CD14-positive monocyte (primary cell): ENCODE measurements at regions not wholly inside any gene's neighbourhood (a gene's known extent, or its start where the extent isn't known, plus 50 kb on each side); places are given as distances from the start of the nearest gene placed in this dataset.
"Not testable (repeated sequence)": the region's sequence is repeated elsewhere in the genome, so short reads cannot be mapped to it uniquely, and the experiment has no call there.

Source experiments
- DNase-seq, 3 donors: peaks; one replicate each; pipeline ENCODE4 v3.0.0-alpha.2; 2011 to 2022
- H2AFZ ChIP-seq: 2 replicates; pipeline ENCODE4 v1.6.0; 2012; ENCODE audit warnings: mild to moderate bottlenecking, low read depth, low read length, inconsistent platforms; ENCODE audit not compliant: insufficient read depth, poor library complexity, severe bottlenecking
- H3K27ac ChIP-seq, 2 donors: 1 replicate in 1 of 2; 2 replicates in 1 of 2; pipeline ENCODE4 v1.5.1; 2012 to 2013; ENCODE audit warnings: low read length in 2 of 2, control low read depth in 1 of 2, inconsistent platforms in 1 of 2, low read depth in 1 of 2, mild to moderate bottlenecking in 1 of 2
- H3K27me3 ChIP-seq, 2 donors: one replicate each; pipeline versions ENCODE4 v1.6.0 to v1.6.1; 2011 to 2013; ENCODE audit warnings: low read length in 2 of 2; ENCODE audit not compliant: control insufficient read depth in 2 of 2, insufficient read depth in 2 of 2
- H3K36me3 ChIP-seq, 2 donors: replicated peaks in 1 of 2; 1 replicate in 1 of 2; 2 replicates in 1 of 2; pipeline versions ENCODE4 v1.5.1 to v1.6.1; 2012 to 2013; ENCODE audit warnings: low read length in 2 of 2, control low read depth in 1 of 2, inconsistent platforms in 1 of 2, mild to moderate bottlenecking in 1 of 2; ENCODE audit not compliant: insufficient read depth in 2 of 2, control insufficient read depth in 1 of 2
- H3K4me1 ChIP-seq, 2 donors: 1 replicate in 1 of 2; 2 replicates in 1 of 2; pipeline versions ENCODE4 v1.5.1 to v1.6.1; 2012 to 2013; ENCODE audit warnings: low read length in 2 of 2, control low read depth in 1 of 2, inconsistent platforms in 1 of 2, mild to moderate bottlenecking in 1 of 2, moderate library complexity in 1 of 2; ENCODE audit not compliant: insufficient read depth in 2 of 2, control insufficient read depth in 1 of 2
- H3K4me2 ChIP-seq: replicated peaks from 2 replicates; pipeline ENCODE3; 2012; ENCODE audit warnings: low read length, moderate library complexity, mild to moderate bottlenecking; ENCODE audit not compliant: poor library complexity, severe bottlenecking; ENCODE audit errors: extremely low read depth
- H3K4me3 ChIP-seq, 3 experiments: fragments of 200-600 bp in 1 of 3; sonication (generic) in 1 of 3; replicated peaks in 1 of 3; 1 replicate in 2 of 3; 2 replicates in 1 of 3; pipeline ENCODE4 v1.5.1; 2011 to 2013; ENCODE audit warnings: low read length in 3 of 3, mild to moderate bottlenecking in 3 of 3, control low read depth in 2 of 3, low read depth in 2 of 3, inconsistent platforms in 1 of 3, moderate library complexity in 1 of 3
- H3K79me2 ChIP-seq: 2 replicates; pipeline ENCODE4 v1.6.0; 2012; ENCODE audit warnings: mild to moderate bottlenecking, control low read depth, inconsistent platforms, low read length, moderate library complexity; ENCODE audit not compliant: insufficient read depth
- H3K9ac ChIP-seq: 2 replicates; pipeline ENCODE4 v1.6.0; 2017; ENCODE audit warnings: low read length, mild to moderate bottlenecking; ENCODE audit not compliant: insufficient read depth, poor library complexity, severe bottlenecking
- H3K9me3 ChIP-seq, 2 donors: replicated peaks in 1 of 2; 1 replicate in 1 of 2; 2 replicates in 1 of 2; pipeline versions ENCODE4 v1.5.1 to v1.6.1; 2012 to 2013; ENCODE audit warnings: low read length in 2 of 2, control low read depth in 1 of 2; ENCODE audit not compliant: control insufficient read depth in 1 of 2, insufficient read depth in 1 of 2
- H4K20me1 ChIP-seq: 2 replicates; pipeline ENCODE4 v1.6.0; 2012; ENCODE audit warnings: mild to moderate bottlenecking, low read length, control low read depth, moderate library complexity; ENCODE audit not compliant: insufficient read depth
- H3K27ac Mint-ChIP-seq, 7 donors: one replicate each; pipeline ENCODE4 v1.8.0; 2020; ENCODE audit warnings: mild to moderate bottlenecking in 7 of 7, mixed read lengths in 7 of 7, moderate library complexity in 6 of 7, inconsistent platforms in 2 of 7
- H3K27me3 Mint-ChIP-seq, 3 donors: one replicate each; pipeline ENCODE4 v1.8.0; 2021 to 2022; ENCODE audit warnings: low read depth in 3 of 3, mild to moderate bottlenecking in 3 of 3, mixed read lengths in 3 of 3, moderate library complexity in 3 of 3, inconsistent platforms in 1 of 3
- H3K36me3 Mint-ChIP-seq, 2 donors: one replicate each; pipeline ENCODE4 v1.8.0; 2020; ENCODE audit warnings: mixed read lengths in 2 of 2, inconsistent platforms in 1 of 2, mild to moderate bottlenecking in 1 of 2
- H3K4me1 Mint-ChIP-seq: one replicate; pipeline ENCODE4 v1.8.0; 2020; ENCODE audit warnings: mild to moderate bottlenecking, mixed read lengths
- H3K4me3 Mint-ChIP-seq, 2 donors: one replicate each; pipeline ENCODE4 v1.8.0; 2020; ENCODE audit warnings: mild to moderate bottlenecking in 2 of 2, mixed read lengths in 2 of 2, moderate library complexity in 1 of 2
- H3K9me3 Mint-ChIP-seq, 7 donors: one replicate each; pipeline ENCODE4 v1.8.0; 2020 to 2022; ENCODE audit warnings: mixed read lengths in 7 of 7, mild to moderate bottlenecking in 6 of 7, moderate library complexity in 6 of 7, inconsistent platforms in 2 of 7
- CTCF ChIP-seq: fragments of 200-600 bp; IDR thresholded peaks from one replicate; pipeline ENCODE4 v1.8.0; 2022; ENCODE audit warnings: antibody characterized with exemption, mild to moderate bottlenecking
- WGBS: methylation state at CpG from one replicate; pipeline ENCODE4 v1.1.5; 2013; ENCODE audit warnings: missing lambda C conversion rate; ENCODE audit not compliant: insufficient coverage; 5-methylcytosine and 5-hydroxymethylcytosine counted together
- intact Hi-C, 2 donors: fragments of 100-400 bp; cut with micrococcal nuclease; formaldehyde crosslinking; loops; one replicate each; pipeline versions ENCODE4 v1.15.0 to v1.15.1; 2023

GRCh38 chr6:144438103-144438502 is 153.0 kb downstream of the UTRN start:
- H3K36me3 ChIP-seq, result peaks cover 67 to 77% of the 10 kb centered on the region in 2 donors
- no peak overlapping the region for H3K27ac Mint-ChIP-seq

GRCh38 chr6:144439016-144439415 is 153.9 kb downstream of the UTRN start:
- Histone ChIP-seq H3K9me3 (peaks cover 16 to 18% of the 10 kb centered on the region in 2 donors), H3K36me3 (peaks cover 72 to 80% of the 10 kb centered on the region in 2 donors), H3K4me1 (no peaks in the 10 kb centered on the region), H3K4me2 (no peak overlapping the region), H3K27me3 (no peaks in the 10 kb centered on the region), H3K27ac (no peak overlapping the region), H3K9ac (no peak overlapping the region), H4K20me1 (no peaks in the 10 kb centered on the region), H3K4me3 (no peak overlapping the region), H3K79me2 (no peaks in the 10 kb centered on the region), H2AFZ (no peak overlapping the region)
- Mint-ChIP-seq H3K4me1 (no peaks in the 10 kb centered on the region), H3K36me3 (peaks cover 74 to 77% of the 10 kb centered on the region in 2 donors), H3K27me3 (no peaks in the 10 kb centered on the region), H3K27ac (peak overlapping the region in 1 of 7 donors; percentile 28), H3K4me3 (no peak overlapping the region), H3K9me3 (peaks cover 14 to 25% (median 19%) of the 10 kb centered on the region in 7 donors)
- intact Hi-C loops, result no loop called here
- no peak for TF ChIP-seq CTCF
- WGBS, result 96% methylated on average over 4 of the region's 4 CpGs
- no peak for DNase-seq

More at GRCh38 chr6:144438103-144438502, 153.0 kb downstream of the UTRN start:
- peaks cover 16 to 18% of the 10 kb centered on the region in 2 donors for H3K9me3 ChIP-seq
- no peak overlapping the region for H3K4me3 Mint-ChIP-seq
- no peak overlapping the region for H3K27ac ChIP-seq
- H2AFZ ChIP-seq, result no peak overlapping the region
- 88% methylated on average over 1 of the region's 1 CpG for WGBS
- TF ChIP-seq CTCF, result no peak
- no peaks in the 10 kb centered on the region for H4K20me1 ChIP-seq
- intact Hi-C loops, result no loop called here
- no peaks in the 10 kb centered on the region for H3K4me1 ChIP-seq
- H3K9ac ChIP-seq, result no peak overlapping the region
- H3K4me2 ChIP-seq, result no peak overlapping the region
- peaks cover 76 to 84% of the 10 kb centered on the region in 2 donors for H3K36me3 Mint-ChIP-seq
- no peaks in the 10 kb centered on the region for H3K79me2 ChIP-seq
- no peak for DNase-seq
- peaks cover 14 to 25% (median 19%) of the 10 kb centered on the region in 7 donors for H3K9me3 Mint-ChIP-seq
- H3K27me3 ChIP-seq, result no peaks in the 10 kb centered on the region
- no peak overlapping the region for H3K4me3 ChIP-seq
- no peaks in the 10 kb centered on the region for H3K4me1 Mint-ChIP-seq
- H3K27me3 Mint-ChIP-seq, result no peaks in the 10 kb centered on the region

GRCh38 chr6:144441801-144442200 is 156.7 kb downstream of the UTRN start:
- H4K20me1 ChIP-seq, H3K27me3 Mint-ChIP-seq, H2AFZ ChIP-seq, intact Hi-C loops, H3K27ac ChIP-seq, H3K4me1 ChIP-seq, H3K27me3 ChIP-seq, H3K4me3 ChIP-seq, H3K4me3 Mint-ChIP-seq, H3K79me2 ChIP-seq, H3K4me1 Mint-ChIP-seq, H3K9ac ChIP-seq, H3K4me2 ChIP-seq, DNase-seq: not testable (repeated sequence)
- Histone ChIP-seq H3K9me3 (peaks cover 16 to 18% of the 10 kb centered on the region in 2 donors), H3K36me3 (peaks cover 83 to 93% of the 10 kb centered on the region in 2 donors)
- Mint-ChIP-seq H3K36me3 (peaks cover 71 to 76% of the 10 kb centered on the region in 2 donors), H3K27ac (peak overlapping the region in 1 of 7 donors; percentile 46), H3K9me3 (peaks cover 14 to 25% (median 19%) of the 10 kb centered on the region in 7 donors)
- WGBS, result 100% methylated on average over 1 of the region's 3 CpGs
